ENCODE measurements at regions not wholly inside any gene's neighbourhood (a gene's known extent, or its start where the extent isn't known, plus 50 kb on each side); places are given as distances from the start of the nearest gene placed in this dataset.
"Not testable (repeated sequence)": the region's sequence is repeated elsewhere in the genome, so short reads cannot be mapped to it uniquely, and the experiment has no call there.

DNA sequence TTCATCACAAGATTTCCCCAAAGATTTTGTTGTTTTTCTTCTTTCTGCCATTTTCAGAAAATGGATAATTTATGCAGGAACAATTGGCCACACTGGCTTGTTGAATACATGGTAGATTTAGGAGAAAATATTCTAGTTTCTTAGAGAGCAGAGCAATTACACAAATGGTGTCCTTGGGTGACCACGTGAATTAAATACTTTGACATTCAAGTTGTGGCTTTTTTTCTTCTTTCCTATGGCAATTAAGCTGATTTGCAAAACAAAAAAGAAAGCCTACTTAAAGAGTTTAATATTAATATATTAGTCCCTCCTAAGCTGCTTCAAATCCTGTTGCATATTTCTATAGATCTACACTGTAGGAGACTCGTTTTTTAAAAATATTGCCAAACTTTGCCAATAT, 133.0 kb upstream of the HTR2C start:
- TF ChIP-seq, protein P1, sequence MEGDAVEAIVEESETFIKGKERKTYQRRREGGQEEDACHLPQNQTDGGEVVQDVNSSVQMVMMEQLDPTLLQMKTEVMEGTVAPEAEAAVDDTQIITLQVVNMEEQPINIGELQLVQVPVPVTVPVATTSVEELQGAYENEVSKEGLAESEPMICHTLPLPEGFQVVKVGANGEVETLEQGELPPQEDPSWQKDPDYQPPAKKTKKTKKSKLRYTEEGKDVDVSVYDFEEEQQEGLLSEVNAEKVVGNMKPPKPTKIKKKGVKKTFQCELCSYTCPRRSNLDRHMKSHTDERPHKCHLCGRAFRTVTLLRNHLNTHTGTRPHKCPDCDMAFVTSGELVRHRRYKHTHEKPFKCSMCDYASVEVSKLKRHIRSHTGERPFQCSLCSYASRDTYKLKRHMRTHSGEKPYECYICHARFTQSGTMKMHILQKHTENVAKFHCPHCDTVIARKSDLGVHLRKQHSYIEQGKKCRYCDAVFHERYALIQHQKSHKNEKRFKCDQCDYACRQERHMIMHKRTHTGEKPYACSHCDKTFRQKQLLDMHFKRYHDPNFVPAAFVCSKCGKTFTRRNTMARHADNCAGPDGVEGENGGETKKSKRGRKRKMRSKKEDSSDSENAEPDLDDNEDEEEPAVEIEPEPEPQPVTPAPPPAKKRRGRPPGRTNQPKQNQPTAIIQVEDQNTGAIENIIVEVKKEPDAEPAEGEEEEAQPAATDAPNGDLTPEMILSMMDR (IDR thresholded peaks at IDR 0.05; ENCODE audit: low read length, missing control alignments) = no peak
- no peak for DNase-seq (ENCODE audit: low read depth)
- no peak overlapping the region for H3K4me3 ChIP-seq (replicated peaks; ENCODE audit: low read depth, low read length)

- TF ChIP-seq, protein P1 (IDR thresholded peaks at IDR 0.05; ENCODE audit: low read length, missing control alignments) = no peak
- no peak for DNase-seq (ENCODE audit: low read depth)
- no peak overlapping the region for H3K4me3 ChIP-seq (replicated peaks; ENCODE audit: low read depth, low read length)
Observed at GRCh38 chrX:114451397-114451796, 132.5 kb upstream of the HTR2C start.

- TF ChIP-seq, protein P1 (IDR thresholded peaks at IDR 0.05; ENCODE audit: low read length, missing control alignments) = no peak
- no peak for DNase-seq (ENCODE audit: low read depth)
Observed at GRCh38 chrX:114462266-114462665, 121.6 kb upstream of the HTR2C start.

GRCh38 chrX:114465689-114466088, 118.2 kb upstream of the HTR2C start:
- TF ChIP-seq, protein P1 (IDR thresholded peaks at IDR 0.05; ENCODE audit: low read length, missing control alignments) = no peak
- no peak overlapping the region for H3K4me3 ChIP-seq (replicated peaks; ENCODE audit: low read depth, low read length)
- DNase-seq (ENCODE audit: low read depth) = no peak

More at GRCh38 chrX:114462266-114462665, 121.6 kb upstream of the HTR2C start:
- H3K4me3 ChIP-seq (replicated peaks; ENCODE audit: low read depth, low read length) = no peak overlapping the region

- DNase-seq (ENCODE audit: low read depth); H3K4me3 ChIP-seq (replicated peaks; ENCODE audit: low read depth, low read length): not testable (repeated sequence)
Observed at GRCh38 chrX:114472008-114472407, 111.9 kb upstream of the HTR2C start.

GRCh38 chrX:114472788-114473187, 111.1 kb upstream of the HTR2C start:
- DNase-seq (ENCODE audit: low read depth) = no peak
- TF ChIP-seq, protein P1 (IDR thresholded peaks at IDR 0.05; ENCODE audit: low read length, missing control alignments) = no peak
- H3K4me3 ChIP-seq (replicated peaks; ENCODE audit: low read depth, low read length) = no peak overlapping the region

GRCh38 chrX:114500622-114501021, 83.3 kb upstream of the HTR2C start:
- no peak for DNase-seq (ENCODE audit: low read depth)
- no peak overlapping the region for H3K4me3 ChIP-seq (replicated peaks; ENCODE audit: low read depth, low read length)
- TF ChIP-seq, protein P1 (IDR thresholded peaks at IDR 0.05; ENCODE audit: low read length, missing control alignments) = no peak
